Activated CD4-positive, alpha-beta T cell treated with anti-CD3 and anti-CD28 coated beads, Interleukin-2, amount 10 ng/mL, durations not matched to agents 7 days and 5 days (primary cell): ENCODE measurements at regions not wholly inside any gene's neighbourhood (a gene's known extent, or its start where the extent isn't known, plus 50 kb on each side); places are given as distances from the start of the nearest gene placed in this dataset.

Source experiments
- CTCF ChIA-PET: fragments of 350-600 bp; sonication (Branson Sonifier 250); formaldehyde crosslinking; loops from one replicate; lab custom pipeline; 2021; ENCODE audit warnings: antibody characterized with exemption; lab: Charles Lee
- POLR2A ChIA-PET: fragments of 350-600 bp; sonication (Branson Sonifier 250); formaldehyde crosslinking; loops from one replicate; lab custom pipeline; 2021; ENCODE audit warnings: antibody characterized with exemption; lab: Charles Lee
- DNase-seq: peaks from one replicate; pipeline ENCODE4 v3.0.0-alpha.2; 2020
- H3K27ac Mint-ChIP-seq: one replicate; pipeline ENCODE4 v1.8.0; 2021; ENCODE audit warnings: mild to moderate bottlenecking, moderate library complexity, mixed read lengths
- H3K27me3 Mint-ChIP-seq: one replicate; pipeline ENCODE4 v1.8.0; 2021; ENCODE audit warnings: mixed read lengths
- H3K36me3 Mint-ChIP-seq: one replicate; pipeline ENCODE4 v1.8.0; 2021; ENCODE audit warnings: low read depth, mixed read lengths
- H3K4me1 Mint-ChIP-seq: one replicate; pipeline ENCODE4 v1.8.0; 2021; ENCODE audit warnings: mixed read lengths
- H3K4me3 Mint-ChIP-seq: one replicate; pipeline ENCODE4 v1.8.0; 2021; ENCODE audit warnings: mild to moderate bottlenecking, moderate library complexity, mixed read lengths
- H3K9me3 Mint-ChIP-seq: one replicate; pipeline ENCODE4 v1.8.0; 2021; ENCODE audit warnings: mixed read lengths

- POLR2A ChIA-PET: no interaction called here
- H3K9me3 Mint-ChIP-seq: no peaks in the 10 kb centered on the region
- no peaks in the 10 kb centered on the region for H3K4me1 Mint-ChIP-seq
- no peak for DNase-seq
- CTCF ChIA-PET: no interaction called here
- H3K27ac Mint-ChIP-seq: no peak overlapping the region
- H3K27me3 Mint-ChIP-seq: peaks cover 6% of the 10 kb centered on the region
- H3K36me3 Mint-ChIP-seq: no peaks in the 10 kb centered on the region
- no peak overlapping the region for H3K4me3 Mint-ChIP-seq
Measured at GRCh38 chr10:78381107-78381506, 347.4 kb downstream of the RPS24 start.

GRCh38 chr10:78382047-78382446 is 348.4 kb downstream of the RPS24 start:
- ChIA-PET POLR2A (no interaction called here), CTCF (no interaction called here)
- Mint-ChIP-seq H3K9me3 (no peaks in the 10 kb centered on the region), H3K27me3 (peaks cover 6% of the 10 kb centered on the region), H3K4me3 (no peak overlapping the region), H3K27ac (no peak overlapping the region), H3K4me1 (no peaks in the 10 kb centered on the region), H3K36me3 (no peaks in the 10 kb centered on the region)
- DNase-seq: no peak

- CTCF ChIA-PET: no interaction called here
- Mint-ChIP-seq H3K9me3 (no peaks in the 10 kb centered on the region), H3K4me1 (no peaks in the 10 kb centered on the region), H3K4me3 (no peak overlapping the region), H3K36me3 (no peaks in the 10 kb centered on the region), H3K27me3 (peaks cover 6% of the 10 kb centered on the region), H3K27ac (no peak overlapping the region)
- POLR2A ChIA-PET: no interaction called here
- DNase-seq: no peak
Measured at GRCh38 chr10:78382772-78383171, 349.1 kb downstream of the RPS24 start.

GRCh38 chr10:78383378-78384048 is 349.9 kb downstream of the RPS24 start:
- Mint-ChIP-seq H3K4me1 (no peaks in the 10 kb centered on the region), H3K27ac (no peak overlapping the region), H3K4me3 (no peak overlapping the region), H3K9me3 (no peaks in the 10 kb centered on the region), H3K27me3 (peaks cover 6% of the 10 kb centered on the region), H3K36me3 (no peaks in the 10 kb centered on the region)
- CTCF ChIA-PET: no interaction called here
- POLR2A ChIA-PET: no interaction called here
- DNase-seq: no peak

GRCh38 chr10:78384049-78384431 is 350.4 kb downstream of the RPS24 start:
- ChIA-PET POLR2A (no interaction called here), CTCF (no interaction called here)
- no peaks in the 10 kb centered on the region for H3K4me1 Mint-ChIP-seq
- H3K36me3 Mint-ChIP-seq: no peaks in the 10 kb centered on the region
- peaks cover 6% of the 10 kb centered on the region for H3K27me3 Mint-ChIP-seq
- H3K27ac Mint-ChIP-seq: no peak overlapping the region
- no peak for DNase-seq
- H3K9me3 Mint-ChIP-seq: no peaks in the 10 kb centered on the region
- no peak overlapping the region for H3K4me3 Mint-ChIP-seq

- H3K4me3 Mint-ChIP-seq: no peak overlapping the region
- no peak for DNase-seq
- H3K9me3 Mint-ChIP-seq: no peaks in the 10 kb centered on the region
- ChIA-PET POLR2A (no interaction called here), CTCF (interaction anchor here (0.6 kb wide), 1 partner anchor 38 kb away, joined by 3 read pairs; no protein-coding TSS in a partner anchor)
- no peak overlapping the region for H3K27ac Mint-ChIP-seq
- no peaks in the 10 kb centered on the region for H3K27me3 Mint-ChIP-seq
- H3K4me1 Mint-ChIP-seq: no peaks in the 10 kb centered on the region
- H3K36me3 Mint-ChIP-seq: no peaks in the 10 kb centered on the region
Measured at GRCh38 chr10:78385599-78385998, 351.9 kb downstream of the RPS24 start.

GRCh38 chr10:78386509-78386908 is 352.8 kb downstream of the RPS24 start:
- Mint-ChIP-seq H3K27me3 (no peaks in the 10 kb centered on the region), H3K27ac (no peak overlapping the region), H3K4me3 (no peak overlapping the region), H3K36me3 (no peaks in the 10 kb centered on the region), H3K4me1 (no peaks in the 10 kb centered on the region), H3K9me3 (no peaks in the 10 kb centered on the region)
- no peak for DNase-seq
- POLR2A ChIA-PET: no interaction called here
- CTCF ChIA-PET: interaction anchor here (0.9 kb wide), 1 partner anchor 11 kb away, joined by 3 read pairs; no protein-coding TSS in a partner anchor

GRCh38 chr10:78388331-78389050 is 354.8 kb downstream of the RPS24 start:
- ChIA-PET POLR2A (no interaction called here), CTCF (interaction anchor here (0.7 kb wide), 1 partner anchor 9 kb away, joined by 5 read pairs; no protein-coding TSS in a partner anchor)
- H3K9me3 Mint-ChIP-seq: no peaks in the 10 kb centered on the region
- DNase-seq: no peak
- no peaks in the 10 kb centered on the region for H3K27me3 Mint-ChIP-seq
- no peaks in the 10 kb centered on the region for H3K36me3 Mint-ChIP-seq
- no peak overlapping the region for H3K27ac Mint-ChIP-seq
- no peaks in the 10 kb centered on the region for H3K4me1 Mint-ChIP-seq
- no peak overlapping the region for H3K4me3 Mint-ChIP-seq

GRCh38 chr10:78389419-78389818 is 355.8 kb downstream of the RPS24 start:
- DNase-seq: no peak
- H3K4me1 Mint-ChIP-seq: no peaks in the 10 kb centered on the region
- H3K27ac Mint-ChIP-seq: no peak overlapping the region
- no peak overlapping the region for H3K4me3 Mint-ChIP-seq
- H3K27me3 Mint-ChIP-seq: no peaks in the 10 kb centered on the region
- CTCF ChIA-PET: interaction anchor here (0.7 kb wide), 1 partner anchor 8 kb away, joined by 5 read pairs; no protein-coding TSS in a partner anchor
- no peaks in the 10 kb centered on the region for H3K9me3 Mint-ChIP-seq
- H3K36me3 Mint-ChIP-seq: no peaks in the 10 kb centered on the region
- POLR2A ChIA-PET: no interaction called here

GRCh38 chr10:78390051-78390450 is 356.4 kb downstream of the RPS24 start:
- Mint-ChIP-seq H3K36me3 (no peaks in the 10 kb centered on the region), H3K9me3 (no peaks in the 10 kb centered on the region), H3K4me1 (no peaks in the 10 kb centered on the region), H3K4me3 (no peak overlapping the region), H3K27me3 (no peaks in the 10 kb centered on the region), H3K27ac (no peak overlapping the region)
- POLR2A ChIA-PET: no interaction called here
- no peak for DNase-seq
- CTCF ChIA-PET: no interaction called here

- Mint-ChIP-seq H3K27me3 (no peaks in the 10 kb centered on the region), H3K4me1 (no peaks in the 10 kb centered on the region), H3K4me3 (no peak overlapping the region), H3K36me3 (no peaks in the 10 kb centered on the region), H3K9me3 (no peaks in the 10 kb centered on the region), H3K27ac (no peak overlapping the region)
- ChIA-PET CTCF (no interaction called here), POLR2A (no interaction called here)
- DNase-seq: no peak
Measured at GRCh38 chr10:78390817-78391216, 357.2 kb downstream of the RPS24 start.

GRCh38 chr10:78391585-78391984 is 357.9 kb downstream of the RPS24 start:
- DNase-seq: no peak
- CTCF ChIA-PET: no interaction called here
- Mint-ChIP-seq H3K4me1 (no peaks in the 10 kb centered on the region), H3K27me3 (no peaks in the 10 kb centered on the region), H3K27ac (no peak overlapping the region), H3K9me3 (no peaks in the 10 kb centered on the region), H3K36me3 (no peaks in the 10 kb centered on the region), H3K4me3 (no peak overlapping the region)
- POLR2A ChIA-PET: no interaction called here

GRCh38 chr10:78392197-78392596 is 358.5 kb downstream of the RPS24 start:
- Mint-ChIP-seq H3K36me3 (no peaks in the 10 kb centered on the region), H3K4me3 (no peak overlapping the region), H3K27ac (no peak overlapping the region), H3K4me1 (no peaks in the 10 kb centered on the region), H3K9me3 (no peaks in the 10 kb centered on the region), H3K27me3 (no peaks in the 10 kb centered on the region)
- CTCF ChIA-PET: no interaction called here
- POLR2A ChIA-PET: no interaction called here
- no peak for DNase-seq
